Smooth muscle cell (in vitro differentiated cells): ENCODE measurements at regions not wholly inside any gene's neighbourhood (a gene's known extent, or its start where the extent isn't known, plus 50 kb on each side); places are given as distances from the start of the nearest gene placed in this dataset.

Source experiments
- DNase-seq: peaks from one replicate; lab custom pipeline; 2025; ENCODE audit not compliant: unreplicated experiment; lab: John Stamatoyannopoulos, UW
- H2AFZ ChIP-seq: fragments of 200-600 bp; sonication (generic); 2 replicates; pipeline ENCODE4 v1.6.0; 2016; ENCODE audit warnings: antibody characterized with exemption, low read depth, mild to moderate bottlenecking
- H3F3A ChIP-seq: fragments of 200-600 bp; sonication (generic); 2 replicates; pipeline ENCODE4 v1.6.0; 2017; ENCODE audit warnings: antibody characterized with exemption, low read depth
- H3K27ac ChIP-seq: fragments of 200-600 bp; sonication (generic); 2 replicates; pipeline ENCODE4 v1.5.1; 2016; ENCODE audit warnings: low read depth, mild to moderate bottlenecking
- H3K27me3 ChIP-seq: fragments of 200-600 bp; sonication (generic); 2 replicates; pipeline ENCODE4 v1.6.1; 2016; ENCODE audit warnings: low read depth, mild to moderate bottlenecking
- H3K36me3 ChIP-seq: fragments of 200-600 bp; sonication (generic); 2 replicates; pipeline ENCODE4 v1.5.1; 2016; ENCODE audit warnings: low read depth
- H3K4me1 ChIP-seq: fragments of 200-600 bp; sonication (generic); 2 replicates; pipeline ENCODE4 v1.5.1; 2016; ENCODE audit warnings: low read depth
- H3K4me2 ChIP-seq: fragments of 200-600 bp; sonication (generic); 2 replicates; pipeline ENCODE4 v1.6.0; 2016; ENCODE audit warnings: mild to moderate bottlenecking
- H3K4me3 ChIP-seq: fragments of 200-600 bp; sonication (generic); 2 replicates; pipeline ENCODE4 v1.5.1; 2016; ENCODE audit warnings: mild to moderate bottlenecking
- H3K79me2 ChIP-seq: fragments of 200-600 bp; sonication (generic); 2 replicates; pipeline ENCODE4 v1.6.0; 2016; ENCODE audit warnings: low read depth, mild to moderate bottlenecking
- H3K9ac ChIP-seq: fragments of 200-600 bp; sonication (generic); 2 replicates; pipeline ENCODE4 v1.6.0; 2016; ENCODE audit warnings: low read depth
- H3K9me3 ChIP-seq: fragments of 200-600 bp; sonication (generic); replicated peaks from 2 replicates; pipeline ENCODE4 v1.5.1; 2016; ENCODE audit warnings: low read depth
- H4K20me1 ChIP-seq: fragments of 200-600 bp; sonication (generic); 2 replicates; pipeline ENCODE4 v1.6.0; 2016; ENCODE audit warnings: low read depth
- WGBS: methylation state at CpG from one replicate; pipeline ENCODE4 v1.1.7; 2016; ENCODE audit warnings: low lambda C conversion rate; 5-methylcytosine and 5-hydroxymethylcytosine counted together
- TF ChIP-seq, protein P1 (sequence below): fragments of 200-600 bp; sonication (generic); IDR thresholded peaks from 2 replicates; pipeline ENCODE4 v1.5.1; 2017; ENCODE audit warnings: borderline replicate concordance, mild to moderate bottlenecking, antibody characterized with exemption; ENCODE audit not compliant: insufficient read depth, poor library complexity, severe bottlenecking

DNA sequence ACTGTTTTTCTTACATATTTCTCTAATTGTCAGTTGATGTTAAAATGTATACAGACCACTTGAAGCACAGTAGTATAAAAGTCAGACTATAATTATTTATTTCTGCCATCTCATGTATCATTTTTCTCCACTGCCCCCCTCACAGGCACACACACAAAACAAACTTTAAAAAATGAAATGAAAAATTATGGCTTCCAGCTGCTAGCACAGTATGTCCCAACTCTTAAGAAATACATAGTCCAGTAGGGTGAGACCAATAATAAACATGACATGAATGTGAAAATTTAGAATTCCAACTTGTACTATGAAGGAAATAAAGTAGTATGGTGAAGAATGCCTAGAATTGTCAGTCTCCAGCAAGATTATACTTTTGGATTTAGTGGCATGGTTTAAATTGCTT lies 1247.9 kb downstream of the JRKL start:
- H2AFZ ChIP-seq, result no peak overlapping the region

DNA sequence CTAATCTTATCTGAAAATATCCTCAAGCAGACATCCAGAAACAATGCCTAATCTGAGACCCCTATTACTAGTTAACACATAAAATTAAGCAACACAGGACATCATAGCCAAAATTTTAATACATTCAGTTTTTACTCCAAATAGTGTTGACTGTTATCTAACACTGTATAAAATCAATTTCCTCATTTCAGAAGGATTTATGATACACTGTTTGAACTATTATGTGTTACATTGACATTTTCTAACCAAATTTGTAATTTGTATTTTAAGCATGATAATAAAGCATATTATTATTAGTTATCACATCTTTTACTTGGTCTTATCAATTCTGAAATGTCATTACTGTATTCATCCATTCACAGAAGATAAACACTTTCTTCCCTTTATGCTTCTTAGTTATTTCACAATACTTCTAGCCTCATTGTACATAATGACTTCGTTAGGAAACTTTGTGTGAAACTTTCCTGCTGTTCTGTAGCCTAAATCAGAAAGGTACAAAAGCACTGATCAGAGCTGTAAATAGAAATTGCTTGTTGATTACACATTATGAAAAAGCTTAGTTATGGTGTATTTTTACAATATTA lies 1248.9 kb downstream of the JRKL start:
- no peaks in the 10 kb centered on the region for H4K20me1 ChIP-seq
- no peaks in the 10 kb centered on the region for H3K36me3 ChIP-seq
- H3F3A ChIP-seq, result no peaks in the 10 kb centered on the region
- WGBS, result 85% methylated on average over 1 of the region's 1 CpG
- H2AFZ ChIP-seq, result no peak overlapping the region
- no peak for DNase-seq
- no peaks in the 10 kb centered on the region for H3K79me2 ChIP-seq
- no peak overlapping the region for H3K4me2 ChIP-seq
- no peak overlapping the region for H3K27ac ChIP-seq
- TF ChIP-seq, protein P1, sequence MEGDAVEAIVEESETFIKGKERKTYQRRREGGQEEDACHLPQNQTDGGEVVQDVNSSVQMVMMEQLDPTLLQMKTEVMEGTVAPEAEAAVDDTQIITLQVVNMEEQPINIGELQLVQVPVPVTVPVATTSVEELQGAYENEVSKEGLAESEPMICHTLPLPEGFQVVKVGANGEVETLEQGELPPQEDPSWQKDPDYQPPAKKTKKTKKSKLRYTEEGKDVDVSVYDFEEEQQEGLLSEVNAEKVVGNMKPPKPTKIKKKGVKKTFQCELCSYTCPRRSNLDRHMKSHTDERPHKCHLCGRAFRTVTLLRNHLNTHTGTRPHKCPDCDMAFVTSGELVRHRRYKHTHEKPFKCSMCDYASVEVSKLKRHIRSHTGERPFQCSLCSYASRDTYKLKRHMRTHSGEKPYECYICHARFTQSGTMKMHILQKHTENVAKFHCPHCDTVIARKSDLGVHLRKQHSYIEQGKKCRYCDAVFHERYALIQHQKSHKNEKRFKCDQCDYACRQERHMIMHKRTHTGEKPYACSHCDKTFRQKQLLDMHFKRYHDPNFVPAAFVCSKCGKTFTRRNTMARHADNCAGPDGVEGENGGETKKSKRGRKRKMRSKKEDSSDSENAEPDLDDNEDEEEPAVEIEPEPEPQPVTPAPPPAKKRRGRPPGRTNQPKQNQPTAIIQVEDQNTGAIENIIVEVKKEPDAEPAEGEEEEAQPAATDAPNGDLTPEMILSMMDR, result no peak
- H3K4me3 ChIP-seq, result no peak overlapping the region
- H3K4me1 ChIP-seq, result no peaks in the 10 kb centered on the region
- H3K9me3 ChIP-seq, result peaks cover 4% of the 10 kb centered on the region
- no peak overlapping the region for H3K9ac ChIP-seq
- no peaks in the 10 kb centered on the region for H3K27me3 ChIP-seq

More for the DNA sequence above, 1247.9 kb downstream of the JRKL start:
- no peak for DNase-seq
- no peaks in the 10 kb centered on the region for H3K79me2 ChIP-seq
- no peaks in the 10 kb centered on the region for H3F3A ChIP-seq
- H3K4me3 ChIP-seq, result no peak overlapping the region
- TF ChIP-seq, protein P1, result no peak
- no peak overlapping the region for H3K27ac ChIP-seq
- H3K9ac ChIP-seq, result no peak overlapping the region
- no peaks in the 10 kb centered on the region for H3K27me3 ChIP-seq
- H3K9me3 ChIP-seq, result peaks cover 4% of the 10 kb centered on the region
- H3K36me3 ChIP-seq, result no peaks in the 10 kb centered on the region
- H3K4me2 ChIP-seq, result no peak overlapping the region
- H3K4me1 ChIP-seq, result no peaks in the 10 kb centered on the region
- no peaks in the 10 kb centered on the region for H4K20me1 ChIP-seq

DNA sequence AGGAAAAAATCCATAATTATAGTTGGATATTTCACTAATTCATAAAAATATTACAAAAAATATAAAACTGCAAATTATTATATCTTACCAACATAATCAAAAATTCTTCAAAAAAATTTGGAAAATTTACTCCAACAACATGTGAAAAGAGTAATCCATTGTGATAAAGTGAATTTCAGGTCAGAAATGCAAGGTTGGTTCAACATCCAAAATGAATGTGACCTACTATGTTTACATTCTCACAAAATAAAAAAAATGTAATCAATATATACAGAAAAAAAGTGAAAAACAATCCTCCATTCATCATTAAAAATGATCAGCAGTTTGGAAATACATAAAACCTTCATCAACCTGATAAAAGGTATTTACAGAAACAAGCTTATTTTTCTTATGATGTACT lies 1252.2 kb downstream of the JRKL start:
- Histone ChIP-seq H3K36me3 (no peaks in the 10 kb centered on the region), H3K4me3 (no peak overlapping the region), H3K9ac (no peak overlapping the region), H3K27me3 (no peaks in the 10 kb centered on the region), H3K9me3 (peaks cover 4% of the 10 kb centered on the region), H3K27ac (no peak overlapping the region), H3K4me2 (no peak overlapping the region), H2AFZ (no peak overlapping the region), H4K20me1 (no peaks in the 10 kb centered on the region), H3K4me1 (no peaks in the 10 kb centered on the region), H3K79me2 (no peaks in the 10 kb centered on the region), H3F3A (no peaks in the 10 kb centered on the region)
- no peak for DNase-seq
- TF ChIP-seq, protein P1, result no peak

DNA sequence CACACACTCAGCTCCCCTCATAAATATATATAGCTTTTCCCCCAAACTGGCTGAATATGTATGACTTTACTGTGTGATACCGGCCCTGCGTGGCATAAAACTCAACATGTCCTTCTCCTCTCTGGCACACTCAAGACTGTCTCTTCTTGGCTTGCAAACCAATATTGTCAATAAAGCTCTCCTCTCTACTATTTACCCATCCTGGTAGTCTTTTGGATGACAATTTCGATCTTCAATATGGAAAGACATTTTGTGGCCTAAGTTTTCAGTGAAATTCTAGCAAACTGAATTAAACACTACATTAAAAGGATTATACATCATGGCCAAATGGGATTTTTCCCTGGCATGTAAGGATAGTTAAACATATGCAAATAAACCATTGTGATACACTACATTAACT lies 1255.9 kb downstream of the JRKL start:
- Histone ChIP-seq H3K27ac (no peak overlapping the region), H3K79me2 (no peaks in the 10 kb centered on the region), H3K9me3 (peaks cover 4% of the 10 kb centered on the region), H3K9ac (no peak overlapping the region), H3K36me3 (no peaks in the 10 kb centered on the region), H3K4me3 (no peak overlapping the region), H3F3A (no peaks in the 10 kb centered on the region), H3K27me3 (no peaks in the 10 kb centered on the region), H3K4me2 (no peak overlapping the region), H4K20me1 (no peaks in the 10 kb centered on the region), H2AFZ (no peak overlapping the region), H3K4me1 (no peaks in the 10 kb centered on the region)
- DNase-seq, result no peak
- 93% methylated on average over 3 of the region's 3 CpGs for WGBS
- TF ChIP-seq, protein P1, result no peak
